Keratinocyte (primary cell): ENCODE measurements at regions not wholly inside any gene's neighbourhood (a gene's known extent, or its start where the extent isn't known, plus 50 kb on each side); places are given as distances from the start of the nearest gene placed in this dataset.

Experiments used
- DNase-seq: peaks from one replicate; pipeline ENCODE4 v3.0.0-alpha.2; 2011; ENCODE audit warnings: low read depth, missing footprints, low spot score
- FAIRE-seq: peaks from 2 replicates; lab custom pipeline; 2011; peaks lifted over from hg19 to GRCh38; lab: Jason Lieb, UNC
- H2AFZ ChIP-seq: 2 replicates; pipeline ENCODE4 v1.6.0; 2012; ENCODE audit warnings: low read length, control low read depth, inconsistent platforms; ENCODE audit not compliant: control insufficient read depth
- H3K27ac ChIP-seq: 2 replicates; pipeline ENCODE4 v1.5.1; 2011; ENCODE audit warnings: low read length; ENCODE audit not compliant: control insufficient read depth, insufficient read depth
- H3K27me3 ChIP-seq: 3 replicates; pipeline ENCODE4 v1.6.0; 2011; ENCODE audit warnings: low read length; ENCODE audit not compliant: control insufficient read depth, insufficient read depth; ENCODE audit errors: extremely low read depth
- H3K36me3 ChIP-seq, 2 experiments: 2 replicates in 1 of 2; 3 replicates in 1 of 2; pipeline ENCODE4 v1.5.1; 2011; ENCODE audit warnings: low read length in 2 of 2, mild to moderate bottlenecking in 1 of 2; ENCODE audit not compliant: control insufficient read depth in 2 of 2, insufficient read depth in 2 of 2; ENCODE audit errors: extremely low read depth in 1 of 2
- H3K4me1 ChIP-seq: 3 replicates; pipeline ENCODE4 v1.5.1; 2011; ENCODE audit warnings: low read length; ENCODE audit not compliant: control insufficient read depth, insufficient read depth; ENCODE audit errors: extremely low read depth
- H3K4me2 ChIP-seq: 3 replicates; pipeline ENCODE4 v1.6.0; 2011; ENCODE audit warnings: low read depth, low read length; ENCODE audit not compliant: control insufficient read depth, insufficient read depth; ENCODE audit errors: extremely low read depth
- H3K4me3 ChIP-seq, 3 experiments: fragments of 200-600 bp in 1 of 3; sonication (generic) in 1 of 3; 2 replicates in 2 of 3; 3 replicates in 1 of 3; pipeline ENCODE4 v1.5.1; 2011 to 2016; ENCODE audit warnings: low read length in 3 of 3, mild to moderate bottlenecking in 3 of 3, control low read depth in 2 of 3, inconsistent platforms in 1 of 3, low read depth in 1 of 3, mixed read lengths in 1 of 3, mixed run types in 1 of 3, moderate library complexity in 1 of 3; ENCODE audit not compliant: control insufficient read depth in 2 of 3, insufficient read depth in 2 of 3; ENCODE audit errors: extremely low read depth in 1 of 3
- H3K79me2 ChIP-seq: 2 replicates; pipeline ENCODE4 v1.6.0; 2012; ENCODE audit warnings: low read length; ENCODE audit not compliant: control insufficient read depth, insufficient read depth
- H3K9ac ChIP-seq: 3 replicates; pipeline ENCODE4 v1.6.0; 2011; ENCODE audit warnings: low read length; ENCODE audit not compliant: control insufficient read depth, insufficient read depth; ENCODE audit errors: extremely low read depth
- H3K9me1 ChIP-seq: 3 replicates; pipeline ENCODE4 v1.6.0; 2011; ENCODE audit warnings: low read length; ENCODE audit not compliant: control insufficient read depth, insufficient read depth; ENCODE audit errors: extremely low read depth
- H3K9me3 ChIP-seq: 2 replicates; pipeline ENCODE4 v1.5.1; 2012; ENCODE audit warnings: low read depth, low read length; ENCODE audit not compliant: control insufficient read depth
- H4K20me1 ChIP-seq: 3 replicates; pipeline ENCODE4 v1.6.0; 2011; ENCODE audit warnings: low read length; ENCODE audit not compliant: control insufficient read depth, insufficient read depth; ENCODE audit errors: extremely low read depth
- EZH2 ChIP-seq: IDR thresholded peaks from one replicate; pipeline ENCODE4 v1.6.1; 2012; ENCODE audit warnings: inconsistent platforms, mild to moderate bottlenecking, low read length, moderate library complexity
- dilution Hi-C: fragments of 300-500 bp; cut with MboI; formaldehyde crosslinking; loops from one replicate; pipeline ENCODE4 v1.7.0; 2020; ENCODE audit warnings: low sequenced_read_pairs; ENCODE audit not compliant: extremely low pct_ligation_motif_present
- TF ChIP-seq, protein P1 (sequence below), 3 experiments: IDR thresholded peaks in 1 of 3; conservative IDR thresholded peaks in 1 of 3; optimal IDR thresholded peaks in 1 of 3; 2 replicates in 2 of 3; 3 replicates in 1 of 3; pipeline versions ENCODE3 to v1.5.1; 2011; ENCODE audit warnings: low read length in 3 of 3, mild to moderate bottlenecking in 3 of 3, moderate library complexity in 2 of 3, control low read depth in 1 of 3, inconsistent platforms in 1 of 3; ENCODE audit not compliant: insufficient read depth in 2 of 3; ENCODE audit errors: extremely low read depth in 1 of 3

DNA sequence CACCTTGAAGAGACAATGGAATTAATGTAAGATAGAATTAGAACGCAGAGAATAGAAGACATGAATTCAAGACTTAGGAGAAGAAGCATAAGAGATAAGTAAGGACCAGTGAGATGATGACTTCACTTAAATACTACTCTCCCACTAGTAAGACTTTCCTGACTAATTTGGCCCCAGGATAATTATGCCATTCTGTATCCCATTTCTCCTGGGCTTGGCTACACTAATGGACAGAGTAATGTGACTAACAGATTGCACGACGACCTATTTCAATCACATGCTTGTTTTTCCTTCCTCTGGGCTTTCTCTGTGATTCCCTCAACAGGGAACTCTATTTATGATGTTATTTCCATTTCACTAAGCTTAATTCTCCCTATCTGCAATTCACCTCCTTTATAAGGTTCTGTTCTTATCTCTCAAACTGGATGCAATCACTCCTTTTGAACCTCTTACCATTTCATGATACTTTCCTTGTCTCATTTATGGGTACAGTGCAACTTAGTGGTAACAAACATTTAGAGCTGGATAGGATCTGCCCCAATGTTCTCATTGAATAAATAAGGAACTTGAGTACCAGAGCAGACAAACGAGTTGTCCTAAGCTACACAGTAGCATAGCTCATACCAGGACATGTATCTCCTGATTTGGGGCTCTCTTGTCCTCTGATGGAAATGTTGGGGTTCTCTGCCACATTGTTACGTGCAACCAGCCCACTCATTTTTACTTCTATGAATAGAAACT is 102.7 kb downstream of the BTG1 start:
- no peak overlapping the region for H2AFZ ChIP-seq
- H4K20me1 ChIP-seq = no peaks in the 10 kb centered on the region
- H3K9me1 ChIP-seq = no peaks in the 10 kb centered on the region
- H3K4me1 ChIP-seq = peaks cover 28% of the 10 kb centered on the region
- H3K9me3 ChIP-seq = no peaks in the 10 kb centered on the region
- no peak overlapping the region for H3K4me3 ChIP-seq
- H3K27ac ChIP-seq = peak overlapping the region; percentile 39
- no peaks in the 10 kb centered on the region for H3K27me3 ChIP-seq
- H3K9ac ChIP-seq = no peak overlapping the region
- FAIRE-seq = peak; percentile 73
- TF ChIP-seq, protein P1, sequence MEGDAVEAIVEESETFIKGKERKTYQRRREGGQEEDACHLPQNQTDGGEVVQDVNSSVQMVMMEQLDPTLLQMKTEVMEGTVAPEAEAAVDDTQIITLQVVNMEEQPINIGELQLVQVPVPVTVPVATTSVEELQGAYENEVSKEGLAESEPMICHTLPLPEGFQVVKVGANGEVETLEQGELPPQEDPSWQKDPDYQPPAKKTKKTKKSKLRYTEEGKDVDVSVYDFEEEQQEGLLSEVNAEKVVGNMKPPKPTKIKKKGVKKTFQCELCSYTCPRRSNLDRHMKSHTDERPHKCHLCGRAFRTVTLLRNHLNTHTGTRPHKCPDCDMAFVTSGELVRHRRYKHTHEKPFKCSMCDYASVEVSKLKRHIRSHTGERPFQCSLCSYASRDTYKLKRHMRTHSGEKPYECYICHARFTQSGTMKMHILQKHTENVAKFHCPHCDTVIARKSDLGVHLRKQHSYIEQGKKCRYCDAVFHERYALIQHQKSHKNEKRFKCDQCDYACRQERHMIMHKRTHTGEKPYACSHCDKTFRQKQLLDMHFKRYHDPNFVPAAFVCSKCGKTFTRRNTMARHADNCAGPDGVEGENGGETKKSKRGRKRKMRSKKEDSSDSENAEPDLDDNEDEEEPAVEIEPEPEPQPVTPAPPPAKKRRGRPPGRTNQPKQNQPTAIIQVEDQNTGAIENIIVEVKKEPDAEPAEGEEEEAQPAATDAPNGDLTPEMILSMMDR (optimal IDR thresholded peaks at IDR 0.05 in 1 of 3, IDR thresholded peaks at IDR 0.05 in 1 of 3, conservative IDR thresholded peaks at IDR 0.05 in 1 of 3; ENCODE audit: extremely low read depth in 1 of 3, insufficient read depth in 2 of 3, low read length in 3 of 3) = no peak
- no peak for TF ChIP-seq EZH2
- H3K79me2 ChIP-seq = no peaks in the 10 kb centered on the region
- dilution Hi-C loops = no loop called here
- H3K4me2 ChIP-seq = peak overlapping the region; percentile 12
- DNase-seq = no peak
- H3K36me3 ChIP-seq = no peaks in the 10 kb centered on the region

DNA sequence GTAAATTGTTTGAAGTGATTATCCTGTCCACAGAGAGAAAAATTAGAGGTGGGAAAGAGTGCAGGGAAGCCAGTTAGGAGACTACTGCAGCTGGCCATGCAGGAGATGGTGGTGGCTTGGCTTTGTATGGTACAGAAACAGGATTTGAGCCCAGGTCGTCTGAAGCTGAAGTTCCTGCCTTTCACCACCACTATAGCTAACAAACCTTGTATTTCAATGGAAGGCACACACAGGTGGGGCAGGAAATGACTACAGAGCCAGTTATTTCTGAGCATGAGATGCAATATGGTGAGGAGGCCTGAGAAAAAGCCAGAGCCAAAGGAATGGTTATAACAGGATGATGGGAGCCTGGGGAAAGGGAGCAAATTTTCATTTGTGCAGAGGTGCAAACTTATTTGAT is 103.9 kb downstream of the BTG1 start:
- peak; percentile 89 for FAIRE-seq
- no peak overlapping the region for H3K4me3 ChIP-seq
- H4K20me1 ChIP-seq = no peaks in the 10 kb centered on the region
- no peaks in the 10 kb centered on the region for H3K36me3 ChIP-seq
- H3K27ac ChIP-seq = peak overlapping the region; percentile 45
- no peaks in the 10 kb centered on the region for H3K27me3 ChIP-seq
- no peaks in the 10 kb centered on the region for H3K9me1 ChIP-seq
- dilution Hi-C loops = no loop called here
- TF ChIP-seq, protein P1 (optimal IDR thresholded peaks at IDR 0.05 in 1 of 3, IDR thresholded peaks at IDR 0.05 in 1 of 3, conservative IDR thresholded peaks at IDR 0.05 in 1 of 3; ENCODE audit: extremely low read depth in 1 of 3, insufficient read depth in 2 of 3, low read length in 3 of 3) = peak in 1 of 3 experiments; percentile 6
- no peak for TF ChIP-seq EZH2
- no peaks in the 10 kb centered on the region for H3K9me3 ChIP-seq
- H3K4me1 ChIP-seq = peaks cover 34% of the 10 kb centered on the region
- no peak overlapping the region for H3K4me2 ChIP-seq
- no peak overlapping the region for H3K9ac ChIP-seq
- peak overlapping the region; percentile 81 for H2AFZ ChIP-seq
- H3K79me2 ChIP-seq = no peaks in the 10 kb centered on the region
- DNase-seq = no peak
